HL-60 (cell line): ENCODE measurements at regions not wholly inside any gene's neighbourhood (a gene's known extent, or its start where the extent isn't known, plus 50 kb on each side); places are given as distances from the start of the nearest gene placed in this dataset.

Experiments used
- DNase-seq, 2 experiments: peaks; one replicate each; pipeline ENCODE4 v3.0.0-alpha.2; 2010 to 2020; ENCODE audit warnings: low read depth in 1 of 2, low spot score in 1 of 2
- H3K27ac ChIP-seq: fragments of 250-450 bp; sonication (Bioruptor Pico); replicated peaks from 2 replicates; pipeline ENCODE4 v1.5.1; 2020; ENCODE audit warnings: mild to moderate bottlenecking, moderate library complexity
- H3K27me3 ChIP-seq: fragments of 250-450 bp; sonication (Bioruptor Pico); 2 replicates; pipeline ENCODE4 v1.5.1; 2021; ENCODE audit warnings: mild to moderate bottlenecking, moderate library complexity; ENCODE audit not compliant: insufficient read depth, poor library complexity, severe bottlenecking
- H3K4me3 ChIP-seq: replicated peaks from 2 replicates; pipeline ENCODE4 v1.5.1; 2011; ENCODE audit warnings: mild to moderate bottlenecking, control low read depth, low read length; ENCODE audit not compliant: insufficient read depth
- GABPA ChIP-seq: IDR thresholded peaks from 2 replicates; pipeline ENCODE4 v1.6.1; 2012; ENCODE audit warnings: low read depth
- POLR2AphosphoS5 ChIP-seq: IDR thresholded peaks from 2 replicates; pipeline ENCODE4 v1.6.1; 2012; ENCODE audit warnings: low read depth
- REST ChIP-seq: IDR thresholded peaks from 2 replicates; pipeline ENCODE4 v1.6.1; 2012; ENCODE audit warnings: low read depth; ENCODE audit not compliant: insufficient replicate concordance
- SPI1 ChIP-seq: IDR thresholded peaks from 2 replicates; pipeline ENCODE4 v1.6.1; 2012; ENCODE audit warnings: low read depth, mild to moderate bottlenecking, borderline replicate concordance
- TF ChIP-seq, protein P1 (sequence below): IDR thresholded peaks from one replicate; pipeline ENCODE4 v1.5.1; 2011; ENCODE audit warnings: low read length, control low read depth, inconsistent platforms; ENCODE audit not compliant: insufficient read depth

GRCh38 chr5:66234241-66234640 lies 90.1 kb downstream of the SREK1 start:
- Histone ChIP-seq H3K27me3 (no peaks in the 10 kb centered on the region), H3K4me3 (no peak overlapping the region), H3K27ac (no peak overlapping the region)
- DNase-seq, result no peak
- TF ChIP-seq REST (no peak), SPI1 (no peak), POLR2AphosphoS5 (no peak), GABPA (no peak)
- TF ChIP-seq, protein P1, sequence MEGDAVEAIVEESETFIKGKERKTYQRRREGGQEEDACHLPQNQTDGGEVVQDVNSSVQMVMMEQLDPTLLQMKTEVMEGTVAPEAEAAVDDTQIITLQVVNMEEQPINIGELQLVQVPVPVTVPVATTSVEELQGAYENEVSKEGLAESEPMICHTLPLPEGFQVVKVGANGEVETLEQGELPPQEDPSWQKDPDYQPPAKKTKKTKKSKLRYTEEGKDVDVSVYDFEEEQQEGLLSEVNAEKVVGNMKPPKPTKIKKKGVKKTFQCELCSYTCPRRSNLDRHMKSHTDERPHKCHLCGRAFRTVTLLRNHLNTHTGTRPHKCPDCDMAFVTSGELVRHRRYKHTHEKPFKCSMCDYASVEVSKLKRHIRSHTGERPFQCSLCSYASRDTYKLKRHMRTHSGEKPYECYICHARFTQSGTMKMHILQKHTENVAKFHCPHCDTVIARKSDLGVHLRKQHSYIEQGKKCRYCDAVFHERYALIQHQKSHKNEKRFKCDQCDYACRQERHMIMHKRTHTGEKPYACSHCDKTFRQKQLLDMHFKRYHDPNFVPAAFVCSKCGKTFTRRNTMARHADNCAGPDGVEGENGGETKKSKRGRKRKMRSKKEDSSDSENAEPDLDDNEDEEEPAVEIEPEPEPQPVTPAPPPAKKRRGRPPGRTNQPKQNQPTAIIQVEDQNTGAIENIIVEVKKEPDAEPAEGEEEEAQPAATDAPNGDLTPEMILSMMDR, result no peak

DNA sequence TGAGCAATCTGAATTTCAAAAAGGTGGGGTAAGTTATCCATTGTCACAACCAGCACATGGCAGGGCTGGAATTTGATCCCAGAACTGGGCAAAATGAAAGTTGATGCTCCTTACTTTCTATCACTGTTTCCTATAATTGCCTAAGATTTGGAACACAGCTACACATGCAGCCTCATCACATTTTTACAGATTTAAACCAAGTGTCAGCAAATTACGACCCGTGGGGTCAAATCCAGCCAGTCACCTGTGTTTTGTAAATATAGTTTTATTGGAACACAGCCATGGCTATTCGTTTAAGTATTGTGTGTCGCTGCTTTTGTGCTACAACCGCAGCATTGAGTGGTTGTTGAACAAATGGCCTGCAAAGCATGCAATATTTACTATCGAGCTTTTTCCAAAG lies 94.3 kb downstream of the SREK1 start:
- TF ChIP-seq GABPA (no peak), REST (no peak), SPI1 (no peak), POLR2AphosphoS5 (no peak)
- TF ChIP-seq, protein P1, result no peak
- Histone ChIP-seq H3K4me3 (no peak overlapping the region), H3K27ac (no peak overlapping the region), H3K27me3 (no peaks in the 10 kb centered on the region)
- DNase-seq, result no peak

DNA sequence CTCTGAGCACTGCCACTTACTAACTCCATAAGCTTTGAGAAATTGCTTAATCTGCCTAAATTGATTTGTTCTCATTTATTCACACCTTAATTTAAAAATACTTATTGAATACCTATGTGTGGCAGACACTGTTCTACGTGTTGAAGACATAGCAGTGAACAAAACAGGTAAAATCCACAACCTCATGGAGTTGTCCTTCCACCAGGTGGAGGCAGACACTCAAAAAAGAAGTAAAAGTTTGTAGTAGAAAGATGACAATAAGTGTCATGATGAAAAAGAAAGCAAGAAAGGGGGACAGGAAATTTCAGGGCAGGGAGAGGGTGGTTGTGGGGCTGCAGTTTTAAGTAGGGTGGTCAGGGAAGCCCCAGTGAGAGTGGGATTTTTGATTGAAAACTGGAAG lies 94.9 kb downstream of the SREK1 start:
- no peak overlapping the region for H3K27ac ChIP-seq
- no peak for DNase-seq
- H3K27me3 ChIP-seq, result no peaks in the 10 kb centered on the region
- TF ChIP-seq GABPA (no peak), SPI1 (no peak), POLR2AphosphoS5 (no peak), REST (no peak)
- TF ChIP-seq, protein P1, result no peak
- H3K4me3 ChIP-seq, result no peak overlapping the region
